OCI-LY1 (cell line): ENCODE measurements at regions not wholly inside any gene's neighbourhood (a gene's known extent, or its start where the extent isn't known, plus 50 kb on each side); places are given as distances from the start of the nearest gene placed in this dataset.

ENCODE experiments used
- CTCF ChIP-seq: fragments of 200-600 bp; sonication (generic), shearing (Covaris generic); IDR thresholded peaks from 2 replicates; pipeline ENCODE4 v1.5.1; 2017; ENCODE audit warnings: mild to moderate bottlenecking, antibody characterized with exemption, low read length, moderate library complexity, mixed read lengths
- EZH2 ChIP-seq: fragments of 200-600 bp; sonication (generic), shearing (Covaris generic); IDR thresholded peaks from 2 replicates; pipeline ENCODE4 v1.8.0; 2017; ENCODE audit warnings: borderline replicate concordance, mixed run types, mild to moderate bottlenecking, antibody characterized with exemption, low read length, moderate library complexity, mixed read lengths

GRCh38 chr2:122516775-122517174 lies 761.3 kb downstream of the TSN start:
- no peak for TF ChIP-seq CTCF
- TF ChIP-seq EZH2, result no peak
